Activated T-cell treated with anti-CD3 and anti-CD28 coated beads for 24 hours (primary cell): ENCODE measurements at regions not wholly inside any gene's neighbourhood (a gene's known extent, or its start where the extent isn't known, plus 50 kb on each side); places are given as distances from the start of the nearest gene placed in this dataset.

Experiments used
- DNase-seq: peaks from one replicate; pipeline ENCODE4 v3.0.0-alpha.2; 2020; ENCODE audit warnings: low read depth

DNA sequence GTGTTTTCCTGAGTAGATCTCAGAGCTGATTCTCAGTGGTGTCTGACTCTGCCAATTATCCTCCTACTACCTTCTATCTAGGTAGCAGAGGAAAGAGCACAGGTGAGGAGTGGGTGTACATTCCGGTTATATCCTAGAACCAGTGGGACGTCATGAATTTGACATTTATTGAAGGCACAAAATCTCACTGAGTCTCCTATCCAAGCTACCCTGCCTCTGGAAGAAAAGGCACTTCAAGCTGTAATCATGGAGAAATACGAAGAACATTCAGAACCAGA lies 952.2 kb downstream of the TUSC7 start:
- no peak for DNase-seq

DNA sequence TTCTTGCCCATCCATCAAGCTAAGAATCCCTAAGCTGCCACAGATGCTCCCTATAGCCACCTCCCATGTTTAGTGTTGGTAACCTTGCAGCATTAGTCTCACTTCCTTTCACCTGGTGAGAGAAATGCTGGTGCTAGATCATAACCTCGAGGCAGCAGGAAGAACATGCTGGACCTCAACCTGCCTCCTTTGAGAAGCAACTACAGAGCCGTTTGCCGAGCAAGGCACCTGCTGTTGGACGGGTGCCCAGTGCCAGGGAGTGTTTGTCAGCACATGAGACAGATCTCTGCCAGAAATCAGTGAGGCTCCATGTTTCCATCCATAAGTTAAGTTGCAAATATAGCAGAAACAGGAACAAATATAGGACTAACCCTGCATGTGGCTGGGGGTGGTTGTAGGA lies 955.7 kb downstream of the TUSC7 start:
- no peak for DNase-seq

DNA sequence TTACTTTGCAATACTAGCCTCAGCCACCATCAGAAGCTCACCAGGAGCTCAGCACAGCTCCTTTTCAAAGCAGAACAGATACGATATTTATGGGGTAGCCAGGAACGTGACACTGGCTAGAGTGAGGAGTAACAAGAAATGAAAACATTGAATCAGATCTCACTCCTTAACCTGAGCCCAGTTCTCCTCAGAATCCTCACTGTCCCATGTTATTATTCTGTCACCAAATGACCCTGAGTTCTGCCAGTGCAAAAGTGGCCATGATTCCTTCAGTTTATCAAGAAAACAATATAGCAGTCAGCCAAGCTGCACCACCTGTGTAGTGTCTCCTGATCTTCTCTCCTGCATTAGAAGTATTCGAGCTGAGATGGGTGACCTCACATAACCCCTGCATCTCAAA lies 956.7 kb downstream of the TUSC7 start:
- no peak for DNase-seq

DNA sequence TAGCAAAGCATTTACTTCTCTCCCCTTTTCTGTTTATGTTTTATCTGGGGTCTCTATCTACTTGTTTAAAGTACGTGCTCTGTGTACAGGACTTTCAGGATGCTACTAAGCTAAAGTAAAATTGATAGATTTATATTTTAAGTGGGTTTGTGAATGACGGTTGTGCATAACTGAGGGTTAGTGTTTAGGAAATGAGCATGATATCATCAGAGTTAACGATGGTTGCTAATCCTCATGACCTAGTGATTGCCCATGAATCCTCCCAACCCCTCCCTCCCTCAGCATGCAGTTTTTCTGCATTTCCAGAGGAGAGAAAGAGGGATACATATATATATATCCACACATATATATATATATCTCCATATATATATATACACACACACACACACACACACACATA lies 957.2 kb downstream of the TUSC7 start:
- DNase-seq = no peak

DNA sequence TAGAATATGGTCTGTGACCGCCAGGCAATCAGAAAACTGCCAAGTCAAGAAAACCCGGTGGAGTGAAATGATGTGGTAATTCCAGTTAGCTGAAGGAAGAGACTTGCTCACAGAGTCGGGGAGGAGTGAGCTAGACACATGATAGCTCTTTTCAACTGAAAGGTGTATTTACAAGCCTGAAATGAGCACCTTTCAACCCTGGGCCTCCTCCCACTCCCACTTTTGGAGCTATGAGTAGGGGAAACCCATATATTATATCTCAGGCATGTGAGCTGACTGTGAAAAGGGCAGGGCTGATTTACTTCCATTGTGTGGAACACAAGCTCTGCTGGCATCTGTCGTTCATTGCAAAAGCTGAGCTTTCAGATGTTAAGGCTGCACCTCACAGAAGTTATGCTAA lies 960.2 kb downstream of the TUSC7 start:
- DNase-seq = no peak

DNA sequence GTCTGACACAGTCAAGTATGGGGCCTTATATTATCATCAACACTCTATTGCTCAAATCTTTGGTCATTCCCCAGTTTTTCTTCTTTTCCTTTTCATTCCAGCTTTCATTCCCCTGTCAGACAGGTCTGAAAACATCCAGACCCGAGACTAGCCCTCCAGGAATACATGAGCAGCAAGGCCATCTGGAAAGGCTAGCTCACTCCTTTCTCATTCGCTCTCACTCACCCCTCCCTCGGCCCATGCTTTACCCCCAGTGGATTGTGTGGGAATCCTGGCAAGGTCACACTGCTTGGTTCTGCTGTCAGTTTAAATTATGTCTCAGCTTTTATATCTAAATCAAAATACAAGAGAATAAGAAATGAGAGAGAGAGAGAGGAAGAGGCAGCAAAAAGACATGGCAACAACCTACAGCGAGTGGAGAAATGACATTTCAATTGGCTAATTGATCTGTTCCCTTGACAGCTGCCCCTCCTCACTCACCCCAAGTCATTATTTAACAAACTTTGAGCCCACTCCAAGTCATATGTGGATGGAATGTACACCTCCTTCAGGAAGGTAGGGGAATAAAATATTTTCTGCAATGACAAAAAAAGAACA lies 962.2 kb downstream of the TUSC7 start:
- no peak for DNase-seq

DNA sequence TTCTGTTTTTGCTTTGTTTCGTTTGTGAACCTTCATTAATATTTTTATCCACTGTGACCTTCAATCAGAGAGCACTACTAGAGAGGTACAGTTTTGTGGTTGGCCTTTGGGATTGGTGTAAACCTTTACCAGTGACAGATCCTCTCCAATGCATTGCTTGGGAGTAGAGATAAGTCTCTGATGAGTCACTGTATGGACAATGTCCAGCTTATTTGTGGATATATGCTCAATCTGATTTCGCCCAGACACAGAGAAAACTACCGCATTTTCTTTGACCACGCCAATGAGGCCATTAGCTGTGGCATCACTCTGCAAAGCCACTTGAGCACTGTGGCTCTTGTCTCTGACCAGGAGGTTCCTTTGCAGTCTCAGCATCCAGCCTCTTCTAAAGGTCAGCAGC lies 964.7 kb downstream of the TUSC7 start:
- DNase-seq = no peak

DNA sequence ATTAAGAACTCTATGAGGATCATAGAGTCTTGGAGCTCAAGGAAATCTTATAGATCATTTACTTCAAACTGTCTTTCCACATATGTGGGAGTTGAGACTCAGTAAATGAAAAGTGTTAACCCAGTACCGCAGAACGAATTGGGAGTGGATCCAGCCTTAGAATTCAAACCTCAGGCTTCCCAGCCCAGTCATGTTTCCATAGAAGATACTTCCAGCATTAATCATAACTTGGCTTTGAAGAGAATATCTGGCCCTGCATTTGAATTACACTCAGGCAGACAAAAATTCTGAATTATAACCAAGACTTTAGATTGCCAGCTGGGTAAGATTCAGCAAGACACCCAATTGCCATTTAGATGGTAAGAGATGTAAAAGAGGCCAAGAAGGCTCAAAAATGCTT lies 972.0 kb downstream of the TUSC7 start:
- no peak for DNase-seq

DNA sequence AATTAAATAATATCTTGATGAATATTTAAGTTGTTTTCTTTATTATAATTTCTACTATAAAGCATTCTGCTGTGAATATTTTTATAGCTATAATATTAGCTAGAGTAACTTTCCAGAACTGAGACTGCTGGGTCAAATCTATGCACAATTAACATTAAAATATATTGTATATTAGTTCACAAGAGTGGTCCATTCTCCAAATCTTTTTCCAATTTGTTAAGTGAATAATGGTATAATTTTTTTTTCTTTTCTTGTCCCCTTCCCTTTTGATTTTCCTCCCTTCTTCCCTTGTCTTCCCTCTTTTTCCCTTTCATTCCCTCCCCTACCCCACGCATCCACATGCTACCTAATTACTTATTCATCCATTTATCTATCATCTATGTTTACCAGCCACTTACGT lies 977.5 kb downstream of the TUSC7 start:
- DNase-seq = no peak

DNA sequence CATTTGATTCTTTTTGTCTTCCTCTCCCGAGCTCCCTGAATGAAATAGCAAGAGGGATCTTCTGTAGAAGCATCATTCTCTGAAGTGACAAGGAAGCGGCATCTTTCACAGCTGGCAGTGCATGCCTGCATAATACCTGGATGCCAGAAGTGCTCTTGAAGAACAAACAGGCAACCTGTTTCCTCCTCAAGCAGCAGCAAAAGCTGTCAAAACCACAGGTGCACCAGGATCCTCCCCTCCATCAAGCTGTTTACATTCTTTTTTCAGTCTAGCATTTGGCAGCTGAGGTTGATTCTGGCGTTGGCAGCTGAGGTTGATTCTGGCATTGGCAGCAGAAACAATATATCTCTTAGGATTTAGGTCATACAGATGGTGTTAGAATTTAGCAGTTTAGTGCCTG lies 979.0 kb downstream of the TUSC7 start:
- DNase-seq = no peak

DNA sequence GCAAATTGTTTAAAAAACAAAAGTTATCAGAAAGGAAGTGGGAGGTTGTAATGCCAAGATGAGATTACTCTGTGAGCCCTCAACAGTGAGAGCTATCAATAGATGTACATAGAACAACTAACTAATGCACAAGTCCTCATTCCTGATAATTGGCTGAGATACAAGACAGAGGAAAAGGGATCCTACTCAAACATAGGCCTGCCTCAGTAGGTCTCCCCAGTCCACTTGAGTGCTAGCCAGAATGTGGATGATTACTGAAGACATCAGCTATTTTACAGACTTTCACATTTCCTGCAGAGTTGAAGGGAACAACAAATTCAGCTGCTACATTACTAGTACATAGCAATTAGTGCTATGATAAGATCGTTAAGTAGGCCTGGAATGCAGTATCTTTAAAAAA lies 981.9 kb downstream of the TUSC7 start:
- DNase-seq = no peak

DNA sequence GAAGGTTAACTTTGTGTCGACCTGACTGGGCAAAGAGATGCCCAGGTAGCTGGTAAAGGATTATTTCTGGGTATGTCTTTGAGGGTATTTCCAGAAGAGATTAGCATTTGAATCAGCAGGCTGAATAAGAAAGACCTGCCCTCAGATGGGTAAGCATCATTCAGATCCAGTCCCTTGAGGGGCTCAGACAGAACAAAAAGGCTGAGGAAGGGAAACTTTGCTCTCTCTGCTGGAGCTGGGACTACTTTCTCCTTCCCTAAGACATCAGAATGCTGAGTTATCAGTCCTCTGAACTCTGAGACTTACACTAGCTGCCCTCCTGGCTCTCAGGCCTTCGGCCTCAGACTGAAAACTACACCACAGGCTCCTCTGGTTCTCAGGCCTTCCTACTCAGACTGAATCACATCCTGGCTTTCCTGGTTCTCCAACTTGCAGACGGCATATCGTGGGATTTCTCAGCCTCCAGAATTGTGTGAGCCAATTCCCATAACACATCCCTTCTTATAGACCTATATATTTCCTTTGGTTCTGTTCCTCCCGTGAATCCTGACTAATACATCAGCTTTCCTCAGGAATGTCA lies 982.9 kb downstream of the TUSC7 start:
- no peak for DNase-seq

DNA sequence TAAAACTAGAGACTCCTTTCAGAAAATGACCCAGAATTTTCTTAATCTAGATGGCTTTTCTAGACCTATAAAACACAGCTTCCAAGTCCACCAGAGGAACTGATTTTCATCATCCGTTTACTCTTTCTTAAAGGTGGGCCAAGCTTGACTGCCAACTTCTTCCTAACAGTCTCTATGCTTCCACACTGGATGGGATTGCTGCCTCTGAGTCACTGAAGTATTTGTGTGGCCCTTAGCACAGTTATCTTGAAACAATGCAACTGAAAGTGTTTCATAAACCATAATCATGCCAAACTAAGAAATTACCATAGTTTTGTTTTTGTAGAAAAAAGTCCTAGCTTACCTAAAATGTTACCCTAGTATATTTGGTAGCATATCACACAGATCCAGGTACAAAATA lies 985.7 kb downstream of the TUSC7 start:
- no peak for DNase-seq

DNA sequence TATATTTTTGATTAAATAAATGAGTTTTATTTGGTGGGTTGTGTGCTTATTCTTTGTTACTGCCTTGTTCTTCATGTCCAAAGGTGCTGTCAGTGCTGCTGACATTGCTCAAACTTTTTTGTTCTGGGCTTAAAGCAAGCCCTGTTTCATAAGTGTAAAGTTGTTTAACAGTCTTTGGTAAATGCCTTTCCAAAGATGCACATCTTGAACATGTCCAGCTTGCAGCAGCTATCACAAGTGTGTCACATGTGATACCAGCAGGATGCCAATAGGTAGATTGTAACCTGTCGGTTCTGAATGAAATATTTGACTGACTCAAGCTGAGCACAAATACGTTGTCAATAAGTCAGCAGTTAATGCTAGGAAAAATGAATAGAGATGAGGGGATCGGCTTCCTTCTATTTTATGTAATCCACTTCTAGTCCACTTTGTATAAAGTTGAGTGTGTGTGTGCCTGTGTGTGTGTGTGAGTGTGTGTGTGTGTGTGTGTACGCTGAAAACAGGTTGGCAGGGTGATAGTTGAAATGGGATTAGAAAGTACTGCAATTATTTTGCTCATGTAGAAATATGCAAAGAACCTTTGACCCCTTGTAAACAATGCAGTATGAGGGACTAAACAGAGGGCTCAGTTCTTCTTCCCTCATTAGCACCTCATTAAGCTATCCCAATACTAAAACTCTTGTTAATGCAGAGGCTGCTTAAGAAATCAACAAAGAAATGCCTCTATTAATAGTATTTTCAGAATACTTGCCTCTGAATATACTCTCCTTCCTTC lies 986.5 kb downstream of the TUSC7 start:
- no peak for DNase-seq

DNA sequence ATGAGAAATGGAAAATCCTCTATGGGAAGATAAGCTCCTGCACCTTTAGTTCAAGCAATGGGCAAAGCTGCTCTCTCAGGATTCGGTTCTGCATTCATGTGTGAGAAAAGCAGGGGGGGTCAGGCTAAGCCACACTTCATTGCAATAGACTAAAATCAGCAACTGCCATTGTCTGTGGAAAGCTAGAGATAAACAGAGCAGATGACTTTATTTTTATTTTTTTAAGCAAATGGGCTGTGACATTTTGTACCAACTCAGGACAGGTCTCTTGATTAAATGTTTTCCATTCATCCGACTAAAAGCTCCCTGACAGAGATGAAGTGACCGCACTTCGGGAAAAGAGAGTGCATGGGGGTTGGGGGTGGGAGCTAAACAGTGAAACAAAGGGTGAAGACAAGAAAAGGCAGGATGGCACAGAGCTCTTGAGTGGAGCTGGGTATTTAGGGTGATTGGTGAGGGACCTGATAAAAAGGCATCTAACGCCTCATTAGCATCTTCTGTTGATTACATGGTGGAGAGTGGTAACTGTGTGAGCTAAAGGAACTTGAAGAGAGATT lies 987.4 kb downstream of the TUSC7 start:
- DNase-seq = no peak

DNA sequence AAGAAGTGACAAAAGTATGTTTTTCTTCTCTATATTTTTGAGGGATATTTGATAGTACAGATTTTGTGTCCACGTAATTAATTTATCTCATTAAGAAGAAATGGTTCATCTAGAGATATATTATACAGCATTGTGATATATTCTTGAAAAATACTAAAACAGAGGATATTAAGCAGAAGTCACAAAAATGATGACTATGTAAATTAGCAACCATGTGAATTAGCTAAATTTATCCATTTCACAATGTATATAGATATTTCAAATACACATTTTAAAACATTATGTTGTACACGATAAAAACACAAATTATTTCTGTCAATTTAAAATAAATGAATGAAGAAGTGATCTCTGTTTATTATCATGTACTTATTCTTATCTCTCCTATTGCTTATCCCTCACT lies 989.5 kb downstream of the TUSC7 start:
- no peak for DNase-seq

DNA sequence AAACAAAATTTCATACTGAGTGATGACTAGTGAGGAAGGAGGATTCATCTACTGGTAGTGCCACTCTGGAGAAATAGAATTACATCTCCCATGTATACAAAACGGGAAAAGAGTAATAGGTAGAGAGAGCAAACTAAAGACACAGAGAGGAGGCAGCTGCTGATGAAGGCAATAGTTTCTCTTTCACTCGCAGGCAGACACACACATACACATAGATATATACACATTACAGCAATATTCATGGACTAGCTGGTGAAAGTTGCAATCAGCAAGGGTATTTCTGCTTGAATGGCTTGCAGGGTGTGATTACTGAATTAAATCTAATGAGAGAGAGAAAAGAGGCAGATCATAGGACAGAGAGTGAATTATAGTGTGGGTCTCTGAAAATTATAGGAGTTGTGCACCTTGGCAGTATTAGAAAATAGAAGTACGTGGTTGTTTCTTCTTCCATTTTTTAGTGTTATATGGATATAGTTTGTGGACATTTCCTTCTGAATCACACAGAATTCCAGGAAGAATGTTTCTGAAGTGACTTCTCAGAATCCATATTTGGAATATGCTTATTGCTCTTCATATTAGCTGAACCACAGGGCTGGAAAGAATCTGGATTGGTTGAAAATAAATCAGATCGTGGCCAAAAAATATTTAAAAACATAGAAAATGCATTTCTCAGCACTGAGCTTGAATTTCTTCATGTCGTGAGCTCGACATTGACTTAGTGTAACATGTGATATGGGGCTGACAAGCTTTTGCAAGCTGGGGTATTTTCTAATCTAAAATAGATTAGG lies 991.2 kb downstream of the TUSC7 start:
- DNase-seq = no peak

DNA sequence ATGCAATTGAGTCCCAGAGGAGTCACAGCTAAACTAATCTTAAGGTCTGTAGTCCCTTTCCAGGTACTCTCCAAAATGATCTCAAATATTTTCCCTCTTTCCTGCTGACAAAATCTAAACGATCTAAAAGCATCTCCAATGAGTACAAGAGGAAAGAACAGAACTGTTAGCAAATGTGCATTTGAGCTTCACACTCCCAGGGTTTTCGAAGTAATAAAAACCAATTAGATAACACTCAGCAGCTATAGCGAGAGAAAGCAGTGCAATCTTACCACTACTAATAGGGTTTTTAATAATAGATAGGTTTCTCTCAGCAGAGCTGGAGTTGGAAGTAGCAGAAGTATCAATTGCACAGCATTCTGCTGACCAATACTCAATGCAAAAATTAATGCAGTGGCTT lies 995.4 kb downstream of the TUSC7 start:
- DNase-seq = no peak

DNA sequence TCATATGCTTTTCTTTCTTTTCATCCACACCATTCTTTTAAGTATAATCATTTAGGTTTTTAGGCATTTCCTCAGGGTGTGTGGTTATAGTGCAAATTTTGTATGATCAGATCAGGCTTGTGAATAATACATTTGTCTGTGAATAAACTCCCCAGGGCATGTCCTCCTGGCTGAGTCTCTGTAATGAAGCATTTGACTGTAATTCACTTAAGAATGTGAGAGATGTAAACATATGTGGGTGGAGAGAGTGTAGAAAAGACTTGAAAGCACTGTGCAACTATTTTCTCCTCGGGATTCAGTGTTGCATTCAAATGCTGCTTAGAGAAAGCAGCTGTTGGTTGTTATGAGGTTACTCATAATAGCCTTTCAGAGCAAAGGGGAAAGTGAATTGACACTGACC lies 996.5 kb downstream of the TUSC7 start:
- DNase-seq = no peak

DNA sequence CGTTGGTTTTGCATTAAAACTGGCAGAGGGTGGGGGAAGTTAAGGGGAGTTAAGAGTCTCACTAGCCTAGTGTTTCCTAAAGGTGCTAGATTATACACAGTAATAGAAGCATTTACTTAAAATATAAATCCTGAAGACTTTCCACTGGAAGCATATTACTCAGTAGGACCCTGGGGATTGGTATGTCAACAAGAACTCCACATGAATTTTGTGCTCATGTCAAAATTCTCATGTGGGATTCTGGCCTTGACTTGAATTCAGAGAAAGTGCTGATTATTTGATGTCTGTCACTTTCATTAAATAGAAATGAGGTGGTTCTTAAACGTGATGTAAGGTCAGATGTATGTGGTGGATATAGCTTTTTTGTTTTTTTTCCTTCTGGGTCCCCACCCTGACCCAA lies 997.2 kb downstream of the TUSC7 start:
- no peak for DNase-seq

DNA sequence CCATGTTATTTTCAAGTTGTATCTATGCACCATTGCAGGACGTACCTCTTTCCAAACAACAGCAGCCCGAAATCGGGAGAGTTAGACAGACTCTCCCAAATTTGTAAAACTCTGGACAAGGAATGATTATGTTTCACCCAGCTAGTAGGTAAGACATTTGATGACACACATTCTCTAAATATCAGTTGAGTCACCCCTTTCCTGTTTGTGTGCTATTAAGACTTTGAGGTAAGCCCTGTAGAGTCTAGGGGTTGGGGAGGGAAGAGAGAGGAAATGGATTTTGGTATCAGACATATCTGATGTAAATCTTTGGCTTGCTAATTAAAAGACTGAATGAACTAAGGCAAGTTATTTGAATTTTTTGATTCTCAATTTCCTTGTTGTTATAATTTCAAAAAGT lies 999.0 kb downstream of the TUSC7 start:
- no peak for DNase-seq

DNA sequence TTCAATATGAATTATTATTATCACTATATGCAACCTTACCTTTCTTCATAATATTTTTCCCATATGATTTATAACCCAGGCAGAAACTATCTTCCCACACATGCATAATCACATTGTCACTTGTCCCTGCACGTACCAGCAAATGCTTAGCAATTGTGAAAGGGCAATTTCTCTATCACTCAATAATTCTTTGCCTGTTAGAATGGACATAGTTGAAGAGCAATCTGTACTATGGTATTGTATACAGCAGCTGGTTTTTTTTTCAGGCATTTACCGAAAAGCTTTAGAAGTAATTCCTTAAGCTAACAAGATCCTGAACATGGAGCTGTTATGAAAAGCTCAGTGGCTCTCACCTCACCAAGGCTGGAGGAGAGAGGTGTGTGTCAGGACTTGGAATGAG lies 999.5 kb downstream of the TUSC7 start:
- no peak for DNase-seq

DNA sequence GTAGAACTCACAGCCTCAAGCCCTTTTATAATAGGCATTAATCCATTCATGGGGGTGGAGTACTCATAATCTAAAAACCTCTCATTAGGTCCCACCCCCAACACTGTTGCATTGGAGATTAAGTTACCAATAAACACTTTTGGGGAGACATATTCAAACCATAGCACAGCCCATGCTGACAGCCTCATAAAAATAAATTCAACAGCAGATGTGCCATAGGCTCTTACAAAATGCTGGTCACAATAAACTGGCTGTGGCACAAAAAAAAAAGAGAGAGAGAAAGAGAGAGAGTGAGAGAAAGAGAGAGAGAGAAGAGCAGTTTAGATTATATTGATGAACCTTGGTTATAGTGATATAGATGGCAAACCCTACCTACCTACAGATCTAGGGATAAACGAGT lies 1000.9 kb downstream of the TUSC7 start:
- no peak for DNase-seq
